SK-N-SH (cell line): ENCODE measurements at regions not wholly inside any gene's neighbourhood (a gene's known extent, or its start where the extent isn't known, plus 50 kb on each side); places are given as distances from the start of the nearest gene placed in this dataset.

ENCODE experiments used
- CTCF ChIA-PET: fragments of 300-600, 350-600 bp; formaldehyde crosslinking; extraction: SDS; loops from one replicate; lab custom pipeline; 2021; lab: Yijun Ruan, JAX
- POLR2A ChIA-PET: fragments of 350-600 bp; sonication (Branson Sonifier 250); formaldehyde crosslinking; extraction: SDS; loops from one replicate; lab custom pipeline; 2020; ENCODE audit warnings: antibody characterized with exemption, inconsistent platforms; lab: Yijun Ruan, JAX
- DNase-seq: peaks from one replicate; pipeline ENCODE4 v3.0.0; 2012
- H2AFZ ChIP-seq: fragments of 200-600 bp; sonication (generic); 2 replicates; pipeline ENCODE4 v1.8.1; 2016; ENCODE audit warnings: antibody characterized with exemption, mild to moderate bottlenecking, low read depth
- H3F3A ChIP-seq: fragments of 200-600 bp; sonication (generic); replicated peaks from 2 replicates; pipeline ENCODE3; 2016; ENCODE audit warnings: antibody characterized with exemption, mild to moderate bottlenecking; ENCODE audit not compliant: insufficient read depth
- H3K27ac ChIP-seq, 2 experiments: fragments of 200-500 bp in 1 of 2; fragments of 200-600 bp in 1 of 2; sonication (Bioruptor generic) in 1 of 2; sonication (generic), shearing (Covaris generic) in 1 of 2; 2 replicates each; pipeline versions ENCODE4 v1.5.1 to v1.6.1; 2014 to 2016; ENCODE audit warnings: low read depth in 2 of 2, inconsistent platforms in 1 of 2, low read length in 1 of 2, mild to moderate bottlenecking in 1 of 2, mixed read lengths in 1 of 2
- H3K27me3 ChIP-seq: fragments of 200-600 bp; sonication (generic), shearing (Covaris generic); 2 replicates; pipeline ENCODE4 v1.6.1; 2016; ENCODE audit warnings: mixed run types; ENCODE audit not compliant: insufficient read depth
- H3K36me3 ChIP-seq, 2 experiments: fragments of 200-500 bp in 1 of 2; fragments of 200-600 bp in 1 of 2; sonication (Bioruptor generic) in 1 of 2; sonication (generic) in 1 of 2; replicated peaks in 1 of 2; 2 replicates each; pipeline versions ENCODE3 to v1.5.1; 2014 to 2016; ENCODE audit warnings: low read length in 1 of 2, mild to moderate bottlenecking in 1 of 2; ENCODE audit not compliant: insufficient read depth in 2 of 2, control insufficient read depth in 1 of 2
- H3K4me1 ChIP-seq, 2 experiments: fragments of 200-500 bp in 1 of 2; fragments of 200-600 bp in 1 of 2; sonication (Bioruptor generic) in 1 of 2; sonication (generic), shearing (Covaris generic) in 1 of 2; 2 replicates each; pipeline versions ENCODE4 v1.5.1 to v1.6.1; 2014 to 2016; ENCODE audit warnings: low read depth in 1 of 2, low read length in 1 of 2, mixed run types in 1 of 2; ENCODE audit not compliant: insufficient read depth in 2 of 2, control insufficient read depth in 1 of 2
- H3K4me2 ChIP-seq: fragments of 200-600 bp; sonication (generic), shearing (Covaris generic); 2 replicates; pipeline ENCODE4 v1.6.1; 2017; ENCODE audit warnings: mixed run types
- H3K4me3 ChIP-seq, 2 experiments: fragments of 200-500 bp in 1 of 2; fragments of 200-600 bp in 1 of 2; sonication (Bioruptor generic) in 1 of 2; sonication (generic), shearing (Covaris generic) in 1 of 2; 2 replicates each; pipeline versions ENCODE4 v1.5.1 to v1.8.1; 2014 to 2016; ENCODE audit warnings: low read depth in 2 of 2, inconsistent platforms in 1 of 2, low read length in 1 of 2, mild to moderate bottlenecking in 1 of 2, mixed read lengths in 1 of 2, moderate library complexity in 1 of 2
- H3K79me2 ChIP-seq: fragments of 200-600 bp; sonication (generic); 2 replicates; pipeline ENCODE4 v1.8.1; 2017; ENCODE audit warnings: mild to moderate bottlenecking; ENCODE audit not compliant: insufficient read depth
- H3K9ac ChIP-seq: fragments of 200-600 bp; sonication (generic); 2 replicates; pipeline ENCODE4 v1.6.1; 2017; ENCODE audit warnings: mixed run types
- H3K9me2 ChIP-seq: fragments of 200-600 bp; sonication (generic); 2 replicates; pipeline ENCODE4 v1.6.1; 2017; ENCODE audit warnings: mixed run types
- H3K9me3 ChIP-seq: fragments of 200-600 bp; sonication (generic); 2 replicates; pipeline ENCODE4 v1.6.1; 2017; ENCODE audit warnings: mixed run types, mild to moderate bottlenecking, moderate library complexity
- H4K20me1 ChIP-seq: fragments of 200-600 bp; sonication (generic); 2 replicates; pipeline ENCODE4 v1.6.1; 2017; ENCODE audit warnings: mild to moderate bottlenecking, mixed run types; ENCODE audit not compliant: insufficient read depth
- CHD2 ChIP-seq: fragments of 150-350 bp; IDR thresholded peaks from 2 replicates; pipeline ENCODE4 v1.6.1; 2018; ENCODE audit warnings: low read length; ENCODE audit not compliant: partially characterized antibody
- CTCF ChIP-seq: fragments of 200-600 bp; sonication (generic); IDR thresholded peaks from 2 replicates; pipeline ENCODE4 v1.6.1; 2017; ENCODE audit warnings: antibody characterized with exemption, mild to moderate bottlenecking, moderate library complexity
- ELF1 ChIP-seq: IDR thresholded peaks from 2 replicates; pipeline ENCODE4 v1.4.0; 2012
- EZH2phosphoT487 ChIP-seq: fragments of 200-600 bp; sonication (generic); IDR thresholded peaks from 2 replicates; pipeline ENCODE4 v1.6.1; 2017; ENCODE audit warnings: low read depth, mixed run types, mild to moderate bottlenecking, antibody characterized with exemption, moderate library complexity, borderline replicate concordance
- FOXJ3 ChIP-seq: sonication (generic); formaldehyde crosslinking; IDR thresholded peaks from 2 replicates; pipeline ENCODE4 v1.5.1; 2020; ENCODE audit warnings: mild to moderate bottlenecking, missing genetic modification reagents
- GABPA ChIP-seq: IDR thresholded peaks from 2 replicates; pipeline ENCODE4 v1.4.0; 2012; ENCODE audit warnings: low read depth, mild to moderate bottlenecking
- GATA2 ChIP-seq: sonication (generic); formaldehyde crosslinking; IDR thresholded peaks from 2 replicates; pipeline ENCODE4 v1.5.0; 2020; ENCODE audit warnings: mild to moderate bottlenecking, missing genetic modification reagents
- IRF3 ChIP-seq: fragments of 150-350 bp; IDR thresholded peaks from 2 replicates; pipeline ENCODE4 v1.6.1; 2016; ENCODE audit warnings: mild to moderate bottlenecking, low read depth, low read length
- MXI1 ChIP-seq: IDR thresholded peaks from 2 replicates; pipeline ENCODE4 v1.6.1; 2012; ENCODE audit warnings: mild to moderate bottlenecking, low read depth, low read length, improper control_type of control experiment
- NRF1 ChIP-seq: IDR thresholded peaks from 2 replicates; pipeline ENCODE4 v1.6.1; 2012; ENCODE audit warnings: low read depth, mild to moderate bottlenecking, low read length
- RAD21 ChIP-seq: IDR thresholded peaks from 2 replicates; pipeline ENCODE4 v1.6.1; 2012; ENCODE audit warnings: mild to moderate bottlenecking, low read length
- RCOR1 ChIP-seq: fragments of 150-350 bp; IDR thresholded peaks from 2 replicates; pipeline ENCODE4 v1.6.1; 2017; ENCODE audit warnings: antibody characterized with exemption, low read length
- RFX5 ChIP-seq: IDR thresholded peaks from 2 replicates; pipeline ENCODE4 v1.6.1; 2012; ENCODE audit warnings: mild to moderate bottlenecking, improper control_type of control experiment, low read length
- RXRA ChIP-seq: IDR thresholded peaks from 2 replicates; pipeline ENCODE4 v1.4.0; 2012; ENCODE audit warnings: low read depth, mild to moderate bottlenecking, borderline replicate concordance
- SMC3 ChIP-seq: IDR thresholded peaks from 2 replicates; pipeline ENCODE4 v1.6.1; 2012; ENCODE audit warnings: low read depth, low read length, improper control_type of control experiment
- TCF12 ChIP-seq: IDR thresholded peaks from 2 replicates; pipeline ENCODE4 v1.4.0; 2012
- YY1 ChIP-seq: IDR thresholded peaks from 2 replicates; pipeline ENCODE4 v1.4.0; 2012; ENCODE audit warnings: low read depth, mild to moderate bottlenecking
- WGBS: methylation state at CpG from one replicate; pipeline ENCODE4 v1.1.6; 2017; ENCODE audit warnings: low lambda C conversion rate; 5-methylcytosine and 5-hydroxymethylcytosine counted together
- TF ChIP-seq, protein P1 (sequence below): fragments of 150-350 bp; IDR thresholded peaks from 2 replicates; pipeline ENCODE4 v1.6.1; 2017; ENCODE audit warnings: antibody characterized with exemption, low read length, low read depth, borderline replicate concordance
- TF ChIP-seq, protein P2 (sequence below): IDR thresholded peaks from 2 replicates; pipeline ENCODE4 v1.6.1; 2012; ENCODE audit warnings: mild to moderate bottlenecking, low read depth, low read length, moderate library complexity

GRCh38 chr20:19950042-19950441, 67.1 kb upstream of the NAA20 start:
- H4K20me1 ChIP-seq, result no peaks in the 10 kb centered on the region
- ChIA-PET POLR2A (no interaction called here), CTCF (no interaction called here)
- no peaks in the 10 kb centered on the region for H3K27me3 ChIP-seq
- DNase-seq, result no peak
- no peak overlapping the region for H3K4me3 ChIP-seq
- H3K9me2 ChIP-seq, result no peaks in the 10 kb centered on the region
- H3K36me3 ChIP-seq, result no peaks in the 10 kb centered on the region
- H3K79me2 ChIP-seq, result no peaks in the 10 kb centered on the region
- peaks cover 0 to 5% of the 10 kb centered on the region in 2 experiments; a peak in 2 of 4 replicates for H3K4me1 ChIP-seq
- 92% methylated on average over 2 of the region's 2 CpGs for WGBS
- no peaks in the 10 kb centered on the region for H3F3A ChIP-seq
- H3K27ac ChIP-seq, result no peak overlapping the region
- no peak overlapping the region for H2AFZ ChIP-seq
- H3K9me3 ChIP-seq, result no peaks in the 10 kb centered on the region
- no peak overlapping the region for H3K9ac ChIP-seq
- H3K4me2 ChIP-seq, result no peak overlapping the region
- TF ChIP-seq, protein P1, sequence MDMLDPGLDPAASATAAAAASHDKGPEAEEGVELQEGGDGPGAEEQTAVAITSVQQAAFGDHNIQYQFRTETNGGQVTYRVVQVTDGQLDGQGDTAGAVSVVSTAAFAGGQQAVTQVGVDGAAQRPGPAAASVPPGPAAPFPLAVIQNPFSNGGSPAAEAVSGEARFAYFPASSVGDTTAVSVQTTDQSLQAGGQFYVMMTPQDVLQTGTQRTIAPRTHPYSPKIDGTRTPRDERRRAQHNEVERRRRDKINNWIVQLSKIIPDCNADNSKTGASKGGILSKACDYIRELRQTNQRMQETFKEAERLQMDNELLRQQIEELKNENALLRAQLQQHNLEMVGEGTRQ, result no peak
- TF ChIP-seq FOXJ3 (CRISPR knock-in tag), result no peak
- no peak for TF ChIP-seq IRF3
- TF ChIP-seq SMC3, result no peak
- TF ChIP-seq RAD21, result no peak
- TF ChIP-seq MXI1, result no peak
- no peak for TF ChIP-seq EZH2phosphoT487
- no peak for TF ChIP-seq YY1
- TF ChIP-seq, protein P2, sequence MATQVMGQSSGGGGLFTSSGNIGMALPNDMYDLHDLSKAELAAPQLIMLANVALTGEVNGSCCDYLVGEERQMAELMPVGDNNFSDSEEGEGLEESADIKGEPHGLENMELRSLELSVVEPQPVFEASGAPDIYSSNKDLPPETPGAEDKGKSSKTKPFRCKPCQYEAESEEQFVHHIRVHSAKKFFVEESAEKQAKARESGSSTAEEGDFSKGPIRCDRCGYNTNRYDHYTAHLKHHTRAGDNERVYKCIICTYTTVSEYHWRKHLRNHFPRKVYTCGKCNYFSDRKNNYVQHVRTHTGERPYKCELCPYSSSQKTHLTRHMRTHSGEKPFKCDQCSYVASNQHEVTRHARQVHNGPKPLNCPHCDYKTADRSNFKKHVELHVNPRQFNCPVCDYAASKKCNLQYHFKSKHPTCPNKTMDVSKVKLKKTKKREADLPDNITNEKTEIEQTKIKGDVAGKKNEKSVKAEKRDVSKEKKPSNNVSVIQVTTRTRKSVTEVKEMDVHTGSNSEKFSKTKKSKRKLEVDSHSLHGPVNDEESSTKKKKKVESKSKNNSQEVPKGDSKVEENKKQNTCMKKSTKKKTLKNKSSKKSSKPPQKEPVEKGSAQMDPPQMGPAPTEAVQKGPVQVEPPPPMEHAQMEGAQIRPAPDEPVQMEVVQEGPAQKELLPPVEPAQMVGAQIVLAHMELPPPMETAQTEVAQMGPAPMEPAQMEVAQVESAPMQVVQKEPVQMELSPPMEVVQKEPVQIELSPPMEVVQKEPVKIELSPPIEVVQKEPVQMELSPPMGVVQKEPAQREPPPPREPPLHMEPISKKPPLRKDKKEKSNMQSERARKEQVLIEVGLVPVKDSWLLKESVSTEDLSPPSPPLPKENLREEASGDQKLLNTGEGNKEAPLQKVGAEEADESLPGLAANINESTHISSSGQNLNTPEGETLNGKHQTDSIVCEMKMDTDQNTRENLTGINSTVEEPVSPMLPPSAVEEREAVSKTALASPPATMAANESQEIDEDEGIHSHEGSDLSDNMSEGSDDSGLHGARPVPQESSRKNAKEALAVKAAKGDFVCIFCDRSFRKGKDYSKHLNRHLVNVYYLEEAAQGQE, result no peak
- no peak for TF ChIP-seq RXRA
- TF ChIP-seq ELF1, result no peak
- TF ChIP-seq NRF1, result no peak
- TF ChIP-seq GABPA, result no peak
- TF ChIP-seq RCOR1, result no peak
- no peak for TF ChIP-seq RFX5
- no peak for TF ChIP-seq GATA2 (CRISPR knock-in tag)
- TF ChIP-seq TCF12, result no peak
- TF ChIP-seq CTCF, result no peak
- no peak for TF ChIP-seq CHD2
- TF ChIP-seq, all 33 proteins: peak for 0
